Breast epithelium (tissue), 4 donors: ENCODE measurements at regions not wholly inside any gene's neighbourhood (a gene's known extent, or its start where the extent isn't known, plus 50 kb on each side); places are given as distances from the start of the nearest gene placed in this dataset.

Experiments used
- DNase-seq, 2 donors: peaks; one replicate each; pipeline ENCODE4 v3.0.0-alpha.2; 2019; ENCODE audit warnings: low spot score in 2 of 2
- H3K27ac ChIP-seq, 2 donors: fragments of 200-600 bp; sonication (generic) in 1 of 2; one replicate each; pipeline ENCODE4 v1.5.1; 2016 to 2019; ENCODE audit warnings: mild to moderate bottlenecking in 1 of 2
- H3K27me3 ChIP-seq, 2 donors: fragments of 200-600 bp; sonication (generic) in 1 of 2; one replicate each; pipeline versions ENCODE4 v1.5.1 to v1.6.0; 2017 to 2019; ENCODE audit warnings: control low read depth in 1 of 2, mild to moderate bottlenecking in 1 of 2
- H3K36me3 ChIP-seq: fragments of 200-600 bp; one replicate; pipeline ENCODE4 v1.5.1; 2019
- H3K4me1 ChIP-seq, 2 donors: fragments of 200-600 bp; sonication (generic); one replicate each; pipeline ENCODE4 v1.5.1; 2016 to 2019; ENCODE audit warnings: control low read depth in 1 of 2
- H3K4me3 ChIP-seq, 3 donors: fragments of 200-600 bp; sonication (generic); 1 replicate in 2 of 3; 2 replicates in 1 of 3; pipeline ENCODE4 v1.5.1; 2016 to 2019; ENCODE audit warnings: mild to moderate bottlenecking in 3 of 3, moderate library complexity in 2 of 3
- H3K9me3 ChIP-seq, 2 donors: fragments of 200-600 bp; sonication (generic) in 1 of 2; one replicate each; pipeline ENCODE4 v1.5.1; 2016 to 2019; ENCODE audit warnings: control low read depth in 1 of 2
- POLR2A ChIP-seq: fragments of 450-650 bp; IDR thresholded peaks from one replicate; pipeline ENCODE4 v1.6.1; 2016; ENCODE audit warnings: antibody characterized with exemption, mild to moderate bottlenecking, moderate library complexity
- POLR2AphosphoS5 ChIP-seq, 3 donors: sonication (generic); formaldehyde crosslinking; IDR thresholded peaks; one replicate each; pipeline ENCODE4 v1.6.1; 2017; ENCODE audit warnings: antibody characterized with exemption in 3 of 3
- intact Hi-C: fragments of 100-400 bp; cut with DNase I; formaldehyde crosslinking; loops from one replicate; pipeline ENCODE4 v1.15.1; 2023; ENCODE audit warnings: low total_unique reads
- TF ChIP-seq, protein P1 (sequence below), 3 donors: fragments of 450-650 bp; IDR thresholded peaks; one replicate each; pipeline ENCODE4 v1.5.1; 2016 to 2017; ENCODE audit warnings: antibody characterized with exemption in 3 of 3, mild to moderate bottlenecking in 3 of 3, moderate library complexity in 3 of 3

DNA sequence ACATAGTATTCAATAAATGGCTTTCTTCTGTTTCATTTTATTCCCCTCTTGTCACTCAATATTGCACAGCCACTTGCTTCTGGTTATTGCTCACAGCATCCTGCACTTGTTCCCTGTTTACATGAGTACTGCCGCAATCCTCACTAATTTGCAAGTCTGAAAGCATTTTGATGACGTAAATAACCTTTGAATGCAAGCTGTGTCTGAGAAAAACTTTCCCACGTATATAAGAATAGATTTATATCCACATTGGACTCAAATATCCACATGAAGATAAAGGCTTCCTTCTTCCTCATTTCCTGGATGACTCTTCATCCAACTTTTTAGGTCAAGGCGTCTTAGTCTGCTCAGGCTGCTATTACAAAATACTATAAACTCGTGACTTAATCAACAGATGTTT is 88.2 kb upstream of the DAP start:
- Histone ChIP-seq H3K4me3 (no peak overlapping the region), H3K27me3 (no peaks in the 10 kb centered on the region), H3K4me1 (no peaks in the 10 kb centered on the region), H3K36me3 (no peaks in the 10 kb centered on the region), H3K27ac (no peak overlapping the region), H3K9me3 (no peaks in the 10 kb centered on the region)
- intact Hi-C loops = no loop called here
- TF ChIP-seq POLR2A (no peak), POLR2AphosphoS5 (IDR thresholded peaks at IDR 0.05) (no peak)
- TF ChIP-seq, protein P1, sequence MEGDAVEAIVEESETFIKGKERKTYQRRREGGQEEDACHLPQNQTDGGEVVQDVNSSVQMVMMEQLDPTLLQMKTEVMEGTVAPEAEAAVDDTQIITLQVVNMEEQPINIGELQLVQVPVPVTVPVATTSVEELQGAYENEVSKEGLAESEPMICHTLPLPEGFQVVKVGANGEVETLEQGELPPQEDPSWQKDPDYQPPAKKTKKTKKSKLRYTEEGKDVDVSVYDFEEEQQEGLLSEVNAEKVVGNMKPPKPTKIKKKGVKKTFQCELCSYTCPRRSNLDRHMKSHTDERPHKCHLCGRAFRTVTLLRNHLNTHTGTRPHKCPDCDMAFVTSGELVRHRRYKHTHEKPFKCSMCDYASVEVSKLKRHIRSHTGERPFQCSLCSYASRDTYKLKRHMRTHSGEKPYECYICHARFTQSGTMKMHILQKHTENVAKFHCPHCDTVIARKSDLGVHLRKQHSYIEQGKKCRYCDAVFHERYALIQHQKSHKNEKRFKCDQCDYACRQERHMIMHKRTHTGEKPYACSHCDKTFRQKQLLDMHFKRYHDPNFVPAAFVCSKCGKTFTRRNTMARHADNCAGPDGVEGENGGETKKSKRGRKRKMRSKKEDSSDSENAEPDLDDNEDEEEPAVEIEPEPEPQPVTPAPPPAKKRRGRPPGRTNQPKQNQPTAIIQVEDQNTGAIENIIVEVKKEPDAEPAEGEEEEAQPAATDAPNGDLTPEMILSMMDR (IDR thresholded peaks at IDR 0.05) = no peak
- DNase-seq = no peak

DNA sequence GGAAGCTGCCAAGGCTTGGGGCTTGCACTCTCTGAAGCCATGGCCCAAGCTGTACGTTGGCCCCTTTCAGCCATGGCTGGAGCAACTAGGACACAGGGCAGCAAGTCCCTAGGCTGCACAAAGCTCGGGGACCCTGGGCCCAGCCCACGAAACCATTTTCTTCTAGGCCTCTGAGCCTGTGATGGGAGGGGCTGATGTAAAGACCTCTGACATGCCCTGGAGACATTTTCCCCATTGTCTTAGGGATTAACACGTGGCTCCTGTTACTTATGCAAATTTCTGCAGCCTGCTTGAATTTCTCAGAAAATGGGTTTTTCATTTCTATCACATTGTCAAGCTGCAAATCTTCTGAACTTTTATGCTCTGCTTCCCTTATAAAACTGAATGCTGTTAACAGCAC is 83.0 kb upstream of the DAP start:
- Histone ChIP-seq H3K4me3 (no peak overlapping the region), H3K4me1 (no peaks in the 10 kb centered on the region), H3K27ac (no peak overlapping the region), H3K9me3 (no peaks in the 10 kb centered on the region), H3K36me3 (no peaks in the 10 kb centered on the region), H3K27me3 (no peaks in the 10 kb centered on the region)
- no peak for TF ChIP-seq POLR2AphosphoS5 (IDR thresholded peaks at IDR 0.05)
- TF ChIP-seq POLR2A = no peak
- TF ChIP-seq, protein P1 (IDR thresholded peaks at IDR 0.05) = no peak
- intact Hi-C loops = no loop called here
- no peak for DNase-seq

DNA sequence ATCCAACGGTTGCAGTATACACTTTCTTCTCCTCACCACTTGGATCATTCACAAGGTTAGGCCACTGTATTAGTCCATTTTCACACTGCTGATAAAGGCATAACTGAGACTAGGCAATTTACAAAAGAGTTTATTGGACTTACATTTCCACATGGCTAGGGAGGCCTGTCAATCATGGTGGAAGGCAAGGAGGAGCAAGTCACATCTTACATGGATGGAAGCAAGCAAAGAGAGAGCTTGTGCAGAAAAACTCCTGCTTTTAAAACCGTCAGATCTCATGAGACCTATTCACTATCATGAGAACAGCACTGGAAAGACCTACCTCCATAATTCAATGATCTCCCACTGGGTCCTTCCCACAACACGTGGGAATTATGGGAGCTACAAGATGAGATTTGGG is 81.8 kb upstream of the DAP start:
- Histone ChIP-seq H3K27ac (no peak overlapping the region), H3K36me3 (no peaks in the 10 kb centered on the region), H3K4me3 (no peak overlapping the region), H3K4me1 (no peaks in the 10 kb centered on the region), H3K27me3 (no peaks in the 10 kb centered on the region), H3K9me3 (no peaks in the 10 kb centered on the region)
- TF ChIP-seq POLR2AphosphoS5 (IDR thresholded peaks at IDR 0.05) (no peak), POLR2A (no peak)
- TF ChIP-seq, protein P1 (IDR thresholded peaks at IDR 0.05) = no peak
- intact Hi-C loops = no loop called here
- no peak for DNase-seq

DNA sequence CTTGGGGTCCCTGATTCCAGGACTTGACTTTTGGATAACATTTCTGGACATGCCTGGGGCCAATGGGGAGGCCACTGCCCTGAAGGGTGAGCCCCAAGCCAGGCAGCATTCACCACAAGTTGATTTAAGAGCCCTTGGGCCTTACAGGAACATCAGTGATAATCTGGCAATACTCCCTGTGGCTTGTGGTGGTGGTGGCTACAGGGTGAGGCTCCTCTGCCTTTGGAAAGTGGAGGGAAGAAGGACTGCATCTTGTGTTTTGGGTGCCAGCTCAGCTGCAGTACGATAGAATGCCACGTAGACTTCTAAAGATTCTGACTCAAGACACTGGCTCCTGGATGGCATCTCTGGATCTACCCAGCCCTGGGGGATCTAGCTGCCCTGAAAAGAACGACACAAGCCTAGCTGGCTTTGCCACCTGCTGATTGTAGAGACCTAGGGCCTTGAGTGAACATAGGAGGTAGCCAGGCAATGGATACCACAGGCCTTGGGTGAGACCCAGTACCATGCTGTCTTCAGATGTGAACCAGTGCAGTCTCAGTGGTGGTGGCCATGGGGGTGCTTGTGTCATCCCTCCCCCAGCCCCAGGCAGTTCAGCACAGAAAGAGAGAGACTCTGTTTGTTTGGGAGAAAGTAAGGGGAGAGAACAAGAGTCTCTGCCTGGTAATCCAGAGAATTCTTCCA is 79.0 kb upstream of the DAP start:
- Histone ChIP-seq H3K27me3 (no peaks in the 10 kb centered on the region), H3K27ac (no peak overlapping the region), H3K9me3 (no peaks in the 10 kb centered on the region), H3K4me3 (no peak overlapping the region), H3K36me3 (no peaks in the 10 kb centered on the region), H3K4me1 (no peaks in the 10 kb centered on the region)
- DNase-seq = no peak
- TF ChIP-seq, protein P1 (IDR thresholded peaks at IDR 0.05) = no peak
- no peak for TF ChIP-seq POLR2AphosphoS5 (IDR thresholded peaks at IDR 0.05)
- no peak for TF ChIP-seq POLR2A
- intact Hi-C loops = no loop called here

DNA sequence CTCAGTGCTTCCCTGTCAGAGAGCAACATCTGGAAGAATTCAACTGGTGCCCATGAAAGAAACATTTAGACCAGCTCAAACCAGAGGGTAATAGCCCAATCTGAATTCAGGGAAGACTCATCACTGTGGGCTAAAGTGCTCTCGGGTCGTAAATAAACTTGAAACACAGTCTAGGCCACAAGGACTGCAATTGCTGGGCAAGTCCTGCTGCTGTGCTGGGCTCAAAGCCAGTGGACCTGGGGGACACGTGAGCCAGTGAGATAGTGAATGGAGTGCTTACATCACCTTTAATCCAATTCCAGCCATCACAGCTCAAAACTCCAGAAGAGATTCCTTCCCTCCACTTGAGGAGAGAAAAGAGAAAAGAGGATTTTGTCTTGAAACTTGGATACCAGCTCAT is 78.1 kb upstream of the DAP start:
- TF ChIP-seq POLR2AphosphoS5 (IDR thresholded peaks at IDR 0.05) (no peak), POLR2A (no peak)
- TF ChIP-seq, protein P1 (IDR thresholded peaks at IDR 0.05) = no peak
- no peak overlapping the region for H3K4me3 ChIP-seq
- DNase-seq = no peak
- no peak overlapping the region for H3K27ac ChIP-seq
- H3K4me1 ChIP-seq = no peaks in the 10 kb centered on the region
- no peaks in the 10 kb centered on the region for H3K36me3 ChIP-seq
- intact Hi-C loops = no loop called here
- H3K27me3 ChIP-seq = no peaks in the 10 kb centered on the region
- H3K9me3 ChIP-seq = no peaks in the 10 kb centered on the region
